ENCODE measurements at regions not wholly inside any gene's neighbourhood (a gene's known extent, or its start where the extent isn't known, plus 50 kb on each side); places are given as distances from the start of the nearest gene placed in this dataset.

DNA sequence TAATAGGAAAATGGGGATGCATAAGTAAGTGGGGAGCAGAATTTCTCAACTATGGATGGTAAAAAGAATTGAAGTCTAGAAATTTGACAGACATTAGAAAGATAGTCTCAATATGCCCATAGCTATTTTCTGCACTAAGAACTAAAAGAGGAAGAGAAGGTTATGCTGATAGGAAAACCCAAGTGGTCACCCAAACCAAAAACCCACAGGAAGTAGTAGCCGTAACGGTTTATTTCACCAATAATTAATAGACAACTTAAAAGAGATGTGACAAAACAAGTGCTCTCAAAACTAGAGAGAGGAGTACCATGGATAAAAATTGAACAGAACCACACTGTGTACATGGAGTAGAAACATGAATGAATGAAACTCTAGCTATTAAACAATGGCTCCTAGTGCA, 295.4 kb downstream of the FSCB start:
- intact Hi-C loops (cut with micrococcal nuclease) (no loop called here), dilution Hi-C loops (cut with MboI; ENCODE audit: extremely low pct_ligation_motif_present, low sequenced_read_pairs) (no loop called here)
- no peaks in the 10 kb centered on the region for H3K4me1 ChIP-seq (ENCODE audit: control insufficient read depth, extremely low read depth, insufficient read depth, low read length)
- no peak overlapping the region for H3K4me2 ChIP-seq (ENCODE audit: insufficient read depth, low read length)
- no peaks in the 10 kb centered on the region for H3K9me1 ChIP-seq (replicated peaks; ENCODE audit: control insufficient read depth, extremely low read depth, insufficient read depth, low read length)
- H3K4me3 ChIP-seq (replicated peaks in 1 of 3; ENCODE audit: insufficient read depth in 1 of 3, low read depth in 1 of 3, low read length in 3 of 3), result no peak overlapping the region
- FAIRE-seq, result no peak
- H3K79me2 ChIP-seq (ENCODE audit: control insufficient read depth, insufficient read depth, low read length), result no peaks in the 10 kb centered on the region
- no peak overlapping the region for H3K9ac ChIP-seq (replicated peaks; ENCODE audit: extremely low read depth, insufficient read depth, low read length)
- no peak for TF ChIP-seq FOS (IDR thresholded peaks at IDR 0.05; ENCODE audit: borderline replicate concordance, insufficient read depth, low read length)
- TF ChIP-seq JUN (IDR thresholded peaks at IDR 0.05; ENCODE audit: borderline replicate concordance, insufficient read depth, insufficient read length, low read depth), result no peak
- TF ChIP-seq, protein P1, sequence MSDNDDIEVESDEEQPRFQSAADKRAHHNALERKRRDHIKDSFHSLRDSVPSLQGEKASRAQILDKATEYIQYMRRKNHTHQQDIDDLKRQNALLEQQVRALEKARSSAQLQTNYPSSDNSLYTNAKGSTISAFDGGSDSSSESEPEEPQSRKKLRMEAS (IDR thresholded peaks at IDR 0.05; ENCODE audit: insufficient read depth, insufficient read length), result no peak
- TF ChIP-seq POLR2AphosphoS5 (IDR thresholded peaks at IDR 0.05; ENCODE audit: insufficient read depth, low read depth, low read length), result no peak
- no peak for TF ChIP-seq MYC (IDR thresholded peaks at IDR 0.05; ENCODE audit: low read depth, low read length)
- TF ChIP-seq, protein P2, sequence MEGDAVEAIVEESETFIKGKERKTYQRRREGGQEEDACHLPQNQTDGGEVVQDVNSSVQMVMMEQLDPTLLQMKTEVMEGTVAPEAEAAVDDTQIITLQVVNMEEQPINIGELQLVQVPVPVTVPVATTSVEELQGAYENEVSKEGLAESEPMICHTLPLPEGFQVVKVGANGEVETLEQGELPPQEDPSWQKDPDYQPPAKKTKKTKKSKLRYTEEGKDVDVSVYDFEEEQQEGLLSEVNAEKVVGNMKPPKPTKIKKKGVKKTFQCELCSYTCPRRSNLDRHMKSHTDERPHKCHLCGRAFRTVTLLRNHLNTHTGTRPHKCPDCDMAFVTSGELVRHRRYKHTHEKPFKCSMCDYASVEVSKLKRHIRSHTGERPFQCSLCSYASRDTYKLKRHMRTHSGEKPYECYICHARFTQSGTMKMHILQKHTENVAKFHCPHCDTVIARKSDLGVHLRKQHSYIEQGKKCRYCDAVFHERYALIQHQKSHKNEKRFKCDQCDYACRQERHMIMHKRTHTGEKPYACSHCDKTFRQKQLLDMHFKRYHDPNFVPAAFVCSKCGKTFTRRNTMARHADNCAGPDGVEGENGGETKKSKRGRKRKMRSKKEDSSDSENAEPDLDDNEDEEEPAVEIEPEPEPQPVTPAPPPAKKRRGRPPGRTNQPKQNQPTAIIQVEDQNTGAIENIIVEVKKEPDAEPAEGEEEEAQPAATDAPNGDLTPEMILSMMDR (IDR thresholded peaks at IDR 0.05; ENCODE audit: extremely low read depth in 1 of 2, insufficient read depth in 1 of 2, low read depth in 1 of 2, low read length in 2 of 2), result no peak
- TF ChIP-seq GATA2 (IDR thresholded peaks at IDR 0.05; ENCODE audit: insufficient read depth, insufficient read length, low read depth, low read length), result no peak
- no peak for TF ChIP-seq POLR2A (IDR thresholded peaks at IDR 0.05; ENCODE audit: low read depth, low read length)
- H3K27ac ChIP-seq (ENCODE audit: insufficient read depth, low read depth, low read length), result no peak overlapping the region
- no peaks in the 10 kb centered on the region for H3K9me3 ChIP-seq (replicated peaks; ENCODE audit: control insufficient read depth, insufficient read depth, low read length)
- BruUV-seq (replicated peaks), result no TSS peak
- H3K36me3 ChIP-seq (ENCODE audit: control insufficient read depth in 2 of 2, extremely low read depth in 1 of 2, insufficient read depth in 2 of 2, low read length in 2 of 2), result no peaks in the 10 kb centered on the region
- H3K27me3 ChIP-seq (ENCODE audit: control insufficient read depth in 2 of 2, insufficient read depth in 2 of 2, low read length in 2 of 2), result no peaks in the 10 kb centered on the region
- H4K20me1 ChIP-seq (replicated peaks; ENCODE audit: control insufficient read depth, extremely low read depth, insufficient read depth, low read length), result no peaks in the 10 kb centered on the region
- DNase-seq (ENCODE audit: low read depth, low spot score), result no peak
- ChIA-PET CTCF (no interaction called here), POLR2A (no interaction called here)
- no peak overlapping the region for H2AFZ ChIP-seq (ENCODE audit: low read depth, low read length)

All from endothelial cell of umbilical vein (primary cell).